A673 (cell line): ENCODE measurements at regions not wholly inside any gene's neighbourhood (a gene's known extent, or its start where the extent isn't known, plus 50 kb on each side); places are given as distances from the start of the nearest gene placed in this dataset.

Source experiments
- CTCF ChIP-seq: fragments of 300-800, 200-600 bp; sonication (generic); conservative IDR thresholded peaks from 2 replicates; pipeline ENCODE4 v1.5.1; 2017; ENCODE audit warnings: low read depth, mild to moderate bottlenecking, antibody characterized with exemption, low read length, moderate library complexity, mixed read lengths
- EZH2 ChIP-seq: fragments of 200-600 bp; sonication (generic); IDR thresholded peaks from 2 replicates; pipeline ENCODE4 v1.6.1; 2017; ENCODE audit warnings: borderline replicate concordance, low read depth, mild to moderate bottlenecking, mixed read lengths, antibody characterized with exemption, low read length; ENCODE audit not compliant: poor library complexity, severe bottlenecking

GRCh38 chr13:24625870-24626849 is 54.0 kb upstream of the ATP12A start:
- no peak for TF ChIP-seq CTCF
- TF ChIP-seq EZH2 = no peak
